K562 (cell line): ENCODE measurements at regions not wholly inside any gene's neighbourhood (a gene's known extent, or its start where the extent isn't known, plus 50 kb on each side); places are given as distances from the start of the nearest gene placed in this dataset.

Experiments
- ATAC-seq: fragments of 200-7000 bp; cut with Tn5 transposase; 3 replicates; pipeline ENCODE4 v1.9.1; 2020; ENCODE audit warnings: moderate library complexity
- BruUV-seq: library from RNA; stranded (reverse); fragments of 400-500 nt; replicated peaks from 2 replicates; lab custom pipeline; 2021; lab: Mats Ljungman, UMichigan
- CTCF ChIA-PET: fragments of 300-600 bp; formaldehyde crosslinking; extraction: SDS; loops from one replicate; lab custom pipeline; 2021; ENCODE audit warnings: low intra/inter-chr PET ratio; lab: Yijun Ruan, JAX
- POLR2A ChIA-PET: fragments of 300-600, 350-650 bp; sonication (Branson Sonifier 250); formaldehyde crosslinking; extraction: SDS; loops from one replicate; lab custom pipeline; 2021; ENCODE audit warnings: antibody characterized with exemption, inconsistent platforms; lab: Yijun Ruan, JAX
- DNase-seq, 4 experiments: peaks; one replicate each; pipeline versions ENCODE4 v3.0.0 to v3.0.0-alpha.2; 2011 to 2018; ENCODE audit warnings: low spot score in 3 of 4, mixed read lengths in 3 of 4; ENCODE audit errors: extremely low read depth in 1 of 4
- FAIRE-seq: peaks from 2 replicates; lab custom pipeline; 2011; peaks lifted over from hg19 to GRCh38; lab: Jason Lieb, UNC
- H2AFZ ChIP-seq: 2 replicates; pipeline ENCODE4 v1.6.0; 2011; ENCODE audit warnings: low read depth, low read length, control low read depth, inconsistent platforms
- H3K27ac ChIP-seq: fragments of 200-600 bp; 3 replicates; pipeline ENCODE4 v1.8.0; 2011; ENCODE audit warnings: low read depth, mild to moderate bottlenecking, control low read depth, inconsistent platforms, low read length, moderate library complexity, mixed read lengths; ENCODE audit errors: extremely low read depth
- H3K27me3 ChIP-seq, 2 experiments: fragments of 300-600 bp in 1 of 2; 2 replicates in 1 of 2; 3 replicates in 1 of 2; pipeline versions ENCODE4 v1.6.0 to v1.8.0; 2011; ENCODE audit warnings: inconsistent platforms in 2 of 2, low read length in 2 of 2, mild to moderate bottlenecking in 1 of 2, mixed read lengths in 1 of 2, moderate library complexity in 1 of 2; ENCODE audit not compliant: control insufficient read depth in 2 of 2, insufficient read depth in 2 of 2
- H3K36me3 ChIP-seq: fragments of 300-600 bp; 3 replicates; pipeline ENCODE4 v1.8.0; 2011; ENCODE audit warnings: mild to moderate bottlenecking, low read length, inconsistent platforms; ENCODE audit not compliant: control insufficient read depth, insufficient read depth
- H3K4me1 ChIP-seq, 2 experiments: fragments of 200-600 bp in 1 of 2; replicated peaks in 1 of 2; 2 replicates in 1 of 2; 3 replicates in 1 of 2; pipeline versions ENCODE4 v1.5.1 to v1.8.0; 2011; ENCODE audit warnings: inconsistent platforms in 2 of 2, low read length in 2 of 2, mild to moderate bottlenecking in 1 of 2, mixed read lengths in 1 of 2, moderate library complexity in 1 of 2; ENCODE audit not compliant: control insufficient read depth in 2 of 2, insufficient read depth in 2 of 2
- H3K4me2 ChIP-seq: 2 replicates; pipeline ENCODE4 v1.6.1; 2011; ENCODE audit warnings: low read length, control low read depth, inconsistent platforms, mixed read lengths; ENCODE audit not compliant: insufficient read depth
- H3K4me3 ChIP-seq: fragments of 200-600 bp; sonication (generic), shearing (Covaris generic); 2 replicates; pipeline ENCODE4 v1.5.1; 2016; ENCODE audit warnings: control low read depth, inconsistent platforms
- H3K79me2 ChIP-seq: fragments of 200-600 bp; 3 replicates; pipeline ENCODE4 v1.8.0; 2011; ENCODE audit warnings: low read length, inconsistent platforms; ENCODE audit not compliant: control insufficient read depth, insufficient read depth
- H3K9ac ChIP-seq, 2 experiments: 2 replicates each; pipeline versions ENCODE4 v1.6.0 to v1.6.1; 2011; ENCODE audit warnings: low read depth in 2 of 2, low read length in 2 of 2, control low read depth in 1 of 2, inconsistent platforms in 1 of 2, mild to moderate bottlenecking in 1 of 2, mixed read lengths in 1 of 2; ENCODE audit not compliant: insufficient read depth in 1 of 2
- H3K9me1 ChIP-seq: one replicate; pipeline ENCODE4 v1.6.0; 2011; ENCODE audit warnings: inconsistent platforms, mild to moderate bottlenecking, low read length, moderate library complexity; ENCODE audit not compliant: control insufficient read depth, insufficient read depth
- H3K9me3 ChIP-seq: replicated peaks from 2 replicates; pipeline ENCODE4 v1.5.1; 2011; ENCODE audit warnings: low read depth, low read length, inconsistent platforms; ENCODE audit not compliant: control insufficient read depth, insufficient read depth
- H4K20me1 ChIP-seq: replicated peaks from 2 replicates; pipeline ENCODE4 v1.6.1; 2011; ENCODE audit warnings: low read length, inconsistent platforms, mixed read lengths; ENCODE audit not compliant: control insufficient read depth, insufficient read depth
- C11orf30 ChIP-seq: fragments of 450-650 bp; IDR thresholded peaks from 2 replicates; pipeline ENCODE4 v1.6.1; 2016; ENCODE audit warnings: low read depth, mild to moderate bottlenecking
- CCAR2 ChIP-seq: fragments of 200-400 bp; formaldehyde crosslinking; IDR thresholded peaks from 2 replicates; pipeline ENCODE4 v1.6.1; 2017; ENCODE audit warnings: mild to moderate bottlenecking, low read depth, low read length
- KLF13 ChIP-seq: fragments of 450-650 bp; IDR thresholded peaks from 2 replicates; pipeline ENCODE4 v1.6.1; 2016; ENCODE audit warnings: missing genetic modification characterization, low read depth, mild to moderate bottlenecking, missing compliant biosample characterization, moderate library complexity, borderline replicate concordance
- MAFF ChIP-seq: IDR thresholded peaks from 2 replicates; pipeline ENCODE4 v1.6.1; 2012; ENCODE audit warnings: low read length, improper control_type of control experiment
- MAFK ChIP-seq: IDR thresholded peaks from 2 replicates; pipeline ENCODE4 v1.6.1; 2011; ENCODE audit warnings: low read length, improper control_type of control experiment
- MLX ChIP-seq, 2 experiments: fragments of 450-650 bp in 1 of 2; sonication (generic) in 1 of 2; formaldehyde crosslinking; conservative IDR thresholded peaks; 2 replicates each; pipeline versions ENCODE4 v1.4.0 to v1.8.1; 2020 to 2022; ENCODE audit warnings: mild to moderate bottlenecking in 1 of 2, missing genetic modification reagents in 1 of 2
- RNF2 ChIP-seq: sonication (generic); IDR thresholded peaks from 2 replicates; pipeline ENCODE4 v1.6.1; 2016
- SMC3 ChIP-seq: conservative IDR thresholded peaks from 2 replicates; pipeline ENCODE4 v1.6.1; 2011; ENCODE audit warnings: low read depth, low read length, improper control_type of control experiment; ENCODE audit not compliant: insufficient read depth
- TFE3 ChIP-seq: fragments of 450-650 bp; formaldehyde crosslinking; IDR thresholded peaks from 2 replicates; pipeline ENCODE4 v1.4.0; 2020; ENCODE audit warnings: mild to moderate bottlenecking, mixed read lengths
- TOE1 ChIP-seq, 2 experiments: fragments of 450-650 bp in 1 of 2; sonication (generic) in 1 of 2; formaldehyde crosslinking in 1 of 2; IDR thresholded peaks; 2 replicates each; pipeline versions ENCODE4 v1.7.1 to v1.8.0; 2016 to 2022; ENCODE audit warnings: borderline replicate concordance in 2 of 2, mild to moderate bottlenecking in 2 of 2, antibody characterized with exemption in 1 of 2, inconsistent platforms in 1 of 2, low read depth in 1 of 2, missing genetic modification reagents in 1 of 2, moderate library complexity in 1 of 2
- ZNF316 ChIP-seq: fragments of 450-650 bp; IDR thresholded peaks from 2 replicates; pipeline ENCODE4 v1.6.1; 2016
- ZNF518B ChIP-seq: fragments of 250-450 bp; sonication (Bioruptor Pico); IDR thresholded peaks from 2 replicates; pipeline ENCODE4 v1.5.0; 2021; ENCODE audit warnings: mild to moderate bottlenecking, moderate library complexity
- WGBS: fragments of 100-300 bp; shearing (Covaris generic); methylation state at CpG from one replicate; pipeline ENCODE4 v1.1.6; 2016; ENCODE audit warnings: low coverage, mixed read lengths; ENCODE audit not compliant: insufficient coverage; ENCODE audit errors: missing lambda C conversion rate; 5-methylcytosine and 5-hydroxymethylcytosine counted together
- in situ Hi-C: fragments of 300-500 bp; cut with MboI; formaldehyde crosslinking; loops from 4 replicates; pipeline ENCODE4 v1.15.0; 2018; ENCODE audit warnings: inconsistent platforms, mixed read lengths
- intact Hi-C: fragments of 100-400 bp; cut with micrococcal nuclease; formaldehyde crosslinking; loops from 2 replicates; pipeline ENCODE4 v1.14.2; 2022

DNA sequence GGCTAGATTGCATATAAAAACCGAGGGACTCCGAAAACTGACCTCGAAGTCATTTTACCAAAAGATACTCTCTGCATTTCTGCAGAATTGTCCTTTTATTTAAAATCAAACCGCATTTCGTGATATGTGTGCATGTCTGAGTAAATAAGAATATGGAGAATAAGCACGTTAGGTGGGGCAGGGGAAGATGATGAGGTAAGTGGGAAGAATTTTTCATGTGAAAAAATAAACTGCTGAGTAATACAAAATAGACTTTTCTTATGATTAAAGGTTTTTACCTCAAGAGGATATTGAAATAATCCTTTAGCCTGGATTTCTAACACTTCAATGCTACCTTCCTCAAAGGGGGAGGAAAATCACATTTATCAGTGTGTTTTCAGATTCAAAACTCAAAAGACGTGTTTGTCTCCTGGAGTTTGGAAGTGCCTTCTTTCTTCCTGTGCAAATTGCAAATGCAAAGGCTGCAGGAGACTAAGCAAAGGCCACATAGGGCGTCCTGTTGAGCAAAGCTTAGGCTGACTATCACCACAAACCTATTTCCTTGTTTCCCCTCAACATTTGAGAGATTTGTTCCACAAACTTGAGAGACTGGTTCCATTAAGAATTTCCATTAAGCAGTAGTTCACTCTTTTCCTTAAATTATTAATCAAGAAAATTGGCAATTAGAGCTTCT lies 813.5 kb downstream of the MCTP2 start:
- H3K9me3 ChIP-seq = peaks cover 8% of the 10 kb centered on the region
- in situ Hi-C loops = no loop called here
- intact Hi-C loops = no loop called here

DNA sequence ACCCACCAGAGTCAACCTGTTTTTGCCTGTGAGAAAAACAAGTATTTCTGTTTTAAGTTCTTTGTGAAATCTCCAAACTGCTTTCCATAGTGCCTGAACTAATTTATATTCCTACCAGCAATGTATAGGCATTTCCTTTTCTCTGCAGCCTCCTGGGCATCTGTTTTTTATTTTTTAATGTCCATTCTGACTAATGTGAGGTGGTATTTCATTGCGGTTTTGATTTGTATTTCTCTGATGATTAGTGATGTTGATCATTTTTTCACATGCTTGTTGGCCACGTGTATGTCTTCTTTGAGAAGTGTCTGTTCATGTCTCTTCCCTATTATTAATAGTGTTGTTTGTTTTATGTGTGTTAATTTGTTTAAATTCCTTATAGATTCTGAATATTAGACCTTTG lies 820.5 kb downstream of the MCTP2 start:
- Histone ChIP-seq H3K27me3 (no peaks in the 10 kb centered on the region), H3K4me3 (no peak overlapping the region), H3K9me1 (no peaks in the 10 kb centered on the region), H2AFZ (no peak overlapping the region), H3K9ac (no peak overlapping the region), H3K79me2 (no peaks in the 10 kb centered on the region), H3K27ac (no peak overlapping the region), H3K9me3 (peaks cover 8% of the 10 kb centered on the region), H3K4me2 (no peak overlapping the region), H3K4me1 (no peaks in the 10 kb centered on the region), H4K20me1 (no peaks in the 10 kb centered on the region), H3K36me3 (peaks cover 4% of the 10 kb centered on the region; the same call in 1 of the 3 replicates)
- BruUV-seq = no TSS peak
- ATAC-seq (no peak), FAIRE-seq (peak; percentile 11), DNase-seq (no peak)
- WGBS = 14% methylated on average over 2 of the region's 2 CpGs
- POLR2A ChIA-PET = no interaction called here
- intact Hi-C loops = no loop called here
- in situ Hi-C loops = no loop called here
- CTCF ChIA-PET = no interaction called here
- TF ChIP-seq TFE3 (CRISPR knock-in tag) (no peak), MLX (CRISPR knock-in tag; conservative IDR thresholded peaks at IDR 0.05) (no peak), TOE1 (IDR thresholded peaks at IDR 0.05; ENCODE audit: borderline replicate concordance) (no peak), TOE1 (CRISPR knock-in tag; IDR thresholded peaks at IDR 0.05; ENCODE audit: borderline replicate concordance, low read depth) (no peak), SMC3 (no peak), RNF2 (no peak), ZNF518B (no peak)

More for the DNA sequence above, 813.5 kb downstream of the MCTP2 start:
- POLR2A ChIA-PET = no interaction called here
- no peaks in the 10 kb centered on the region for H3K79me2 ChIP-seq
- no peak for TF ChIP-seq KLF13 (tag)
- peak; percentile 42; the same call in 1 of the 2 replicates for TF ChIP-seq MAFF
- 0 out of 2 replicates have a peak, but pooled peaks have one; percentile 27 for TF ChIP-seq MAFK
- peak; percentile 73 for TF ChIP-seq ZNF316
- TF ChIP-seq C11orf30 = peak; percentile 49
- no peak for TF ChIP-seq CCAR2
- TF ChIP-seq, all 486 proteins: peak for 4
- CTCF ChIA-PET = no interaction called here
- no peak overlapping the region for H2AFZ ChIP-seq
- WGBS = 87% methylated on average over 8 of the region's 8 CpGs
- H3K4me2 ChIP-seq = no peak overlapping the region
- H3K27ac ChIP-seq = no peak overlapping the region
- H3K4me1 ChIP-seq = no peaks in the 10 kb centered on the region
- H3K4me3 ChIP-seq = no peak overlapping the region
- no peaks in the 10 kb centered on the region for H3K27me3 ChIP-seq
- no peak overlapping the region for H3K9ac ChIP-seq
- H3K9me1 ChIP-seq = no peaks in the 10 kb centered on the region
- peaks cover 10% of the 10 kb centered on the region; the same call in 1 of the 3 replicates for H3K36me3 ChIP-seq
- BruUV-seq = no TSS peak
- H4K20me1 ChIP-seq = no peaks in the 10 kb centered on the region
- ATAC-seq (no peak), FAIRE-seq (no peak), DNase-seq (no peak)
